Fibroblast of lung (primary cell): ENCODE measurements at regions not wholly inside any gene's neighbourhood (a gene's known extent, or its start where the extent isn't known, plus 50 kb on each side); places are given as distances from the start of the nearest gene placed in this dataset.
"Not testable (repeated sequence)": the region's sequence is repeated elsewhere in the genome, so short reads cannot be mapped to it uniquely, and the experiment has no call there.

Experiments
- DNase-seq, 2 donors: peaks; one replicate each; pipeline versions ENCODE4 v3.0.0 to v3.0.0-alpha.2; 2010; ENCODE audit warnings: low read depth in 2 of 2
- H2AFZ ChIP-seq: 2 replicates; pipeline ENCODE4 v1.5.1; 2012; ENCODE audit warnings: low read length, control low read depth, inconsistent platforms
- H3K27ac ChIP-seq: 2 replicates; pipeline ENCODE4 v1.5.1; 2011; ENCODE audit warnings: low read length, control low read depth; ENCODE audit not compliant: insufficient read depth
- H3K27me3 ChIP-seq: 2 replicates; pipeline ENCODE4 v1.5.1; 2011; ENCODE audit warnings: mild to moderate bottlenecking, low read length; ENCODE audit not compliant: control insufficient read depth, insufficient read depth
- H3K36me3 ChIP-seq: 2 replicates; pipeline ENCODE4 v1.5.1; 2011; ENCODE audit warnings: low read length; ENCODE audit not compliant: control insufficient read depth, insufficient read depth
- H3K4me1 ChIP-seq: 2 replicates; pipeline ENCODE4 v1.5.1; 2011; ENCODE audit warnings: low read length; ENCODE audit not compliant: control insufficient read depth, insufficient read depth; ENCODE audit errors: extremely low read depth
- H3K4me2 ChIP-seq: 2 replicates; pipeline ENCODE4 v1.5.1; 2011; ENCODE audit warnings: low read length, control low read depth; ENCODE audit not compliant: insufficient read depth; ENCODE audit errors: extremely low read depth
- H3K4me3 ChIP-seq, 4 experiments: fragments of 200-600 bp in 1 of 4; sonication (generic) in 1 of 4; replicated peaks in 1 of 4; 2 replicates each; pipeline ENCODE4 v1.5.1; 2011 to 2016; ENCODE audit warnings: low read length in 4 of 4, low read depth in 3 of 4, mild to moderate bottlenecking in 3 of 4, control low read depth in 2 of 4, inconsistent platforms in 1 of 4, mixed read lengths in 1 of 4; ENCODE audit not compliant: insufficient read depth in 1 of 4; ENCODE audit errors: control extremely low read depth in 1 of 4
- H3K79me2 ChIP-seq: 2 replicates; pipeline ENCODE4 v1.5.1; 2012; ENCODE audit warnings: mild to moderate bottlenecking, low read length, inconsistent platforms; ENCODE audit not compliant: control insufficient read depth, insufficient read depth
- H3K9ac ChIP-seq: 2 replicates; pipeline ENCODE4 v1.5.1; 2011; ENCODE audit warnings: mild to moderate bottlenecking, low read length, control low read depth; ENCODE audit not compliant: insufficient read depth
- H3K9me3 ChIP-seq: 2 replicates; pipeline ENCODE4 v1.5.1; 2012; ENCODE audit warnings: low read depth, low read length; ENCODE audit not compliant: control insufficient read depth, insufficient read depth
- H4K20me1 ChIP-seq: 2 replicates; pipeline ENCODE4 v1.5.1; 2011; ENCODE audit warnings: low read length; ENCODE audit not compliant: control insufficient read depth, insufficient read depth; ENCODE audit errors: extremely low read depth
- CTCF ChIP-seq, 2 donors: IDR thresholded peaks in 1 of 2; conservative IDR thresholded peaks in 1 of 2; 1 replicate in 1 of 2; 2 replicates in 1 of 2; pipeline ENCODE4 v1.5.1; 2011 to 2012; ENCODE audit warnings: low read length in 2 of 2, control low read depth in 1 of 2, inconsistent platforms in 1 of 2, low read depth in 1 of 2, mild to moderate bottlenecking in 1 of 2
- EZH2 ChIP-seq: IDR thresholded peaks from 2 replicates; pipeline ENCODE4 v1.5.1; 2012; ENCODE audit warnings: low read length, control low read depth, mild to moderate bottlenecking; ENCODE audit errors: missing control alignments

- Histone ChIP-seq H3K4me2 (no peak overlapping the region), H3K27me3 (no peaks in the 10 kb centered on the region), H3K27ac (no peak overlapping the region), H3K4me3 (no peak overlapping the region), H3K4me1 (no peaks in the 10 kb centered on the region), H2AFZ (no peak overlapping the region), H3K79me2 (no peaks in the 10 kb centered on the region), H3K36me3 (no peaks in the 10 kb centered on the region), H3K9me3 (no peaks in the 10 kb centered on the region), H4K20me1 (no peaks in the 10 kb centered on the region), H3K9ac (no peak overlapping the region)
- TF ChIP-seq CTCF (conservative IDR thresholded peaks at IDR 0.05 in 1 of 2, IDR thresholded peaks at IDR 0.05 in 1 of 2; ENCODE audit: low read depth in 1 of 2, low read length in 2 of 2) = no peak
- TF ChIP-seq EZH2 = no peak
- DNase-seq = peak in 1 of 2 donors; percentile 16
Observed at GRCh38 chr6:140494321-140495108, 1120.1 kb upstream of the CITED2 start.

DNA sequence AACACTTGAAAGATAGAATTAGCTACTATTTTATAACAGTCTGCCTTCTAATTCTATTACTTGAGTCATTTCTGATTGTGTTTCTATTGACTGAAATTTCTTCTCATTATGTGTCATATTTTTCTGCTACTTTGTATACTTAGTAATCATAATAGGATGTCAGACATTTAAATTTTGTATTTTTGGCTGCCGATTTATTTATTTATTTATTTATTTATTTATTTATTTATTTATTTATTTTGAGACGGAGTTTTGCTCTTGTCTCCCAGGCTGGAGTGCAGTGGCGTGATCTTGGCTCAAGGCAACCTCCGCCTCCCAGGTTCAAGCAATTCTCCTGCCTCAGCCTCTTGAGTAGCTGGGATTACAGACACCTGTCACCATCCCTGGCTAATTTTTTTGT lies 1119.0 kb upstream of the CITED2 start:
- not testable (repeated sequence) for H3K4me1 ChIP-seq, H3K36me3 ChIP-seq, H3K9ac ChIP-seq, H3K27ac ChIP-seq, H4K20me1 ChIP-seq, DNase-seq, H3K4me3 ChIP-seq, H3K4me2 ChIP-seq, H3K9me3 ChIP-seq, H3K27me3 ChIP-seq, H2AFZ ChIP-seq, H3K79me2 ChIP-seq

DNA sequence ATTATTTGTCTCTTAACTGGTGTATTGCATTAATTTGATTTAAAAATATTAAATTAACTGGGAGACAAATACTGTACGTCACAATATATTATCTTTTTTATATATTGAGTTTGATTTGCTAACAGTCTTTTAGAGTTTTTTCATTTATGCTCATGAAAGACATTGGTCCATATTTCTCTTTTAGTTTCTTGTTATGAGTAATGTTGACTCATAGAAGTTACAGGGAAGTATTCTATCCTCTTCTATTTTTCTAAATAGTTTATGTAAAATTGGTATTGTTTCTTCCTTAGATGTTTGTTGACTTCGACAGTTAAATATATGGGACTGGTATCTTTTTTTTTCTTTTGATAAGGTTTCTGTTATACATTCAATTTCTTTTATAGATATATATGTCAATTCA lies 1115.6 kb upstream of the CITED2 start:
- Histone ChIP-seq H3K4me2 (no peak overlapping the region), H3K79me2 (no peaks in the 10 kb centered on the region), H3K9me3 (no peaks in the 10 kb centered on the region), H3K27me3 (no peaks in the 10 kb centered on the region), H3K4me1 (peaks cover 2% of the 10 kb centered on the region), H3K4me3 (no peak overlapping the region), H3K36me3 (no peaks in the 10 kb centered on the region), H2AFZ (no peak overlapping the region), H3K27ac (no peak overlapping the region), H3K9ac (no peak overlapping the region), H4K20me1 (no peaks in the 10 kb centered on the region)
- DNase-seq = peak; percentile 26 to 33
- TF ChIP-seq EZH2 (no peak), CTCF (conservative IDR thresholded peaks at IDR 0.05 in 1 of 2, IDR thresholded peaks at IDR 0.05 in 1 of 2; ENCODE audit: low read depth in 1 of 2, low read length in 2 of 2) (no peak)
